Coronary artery (tissue), 2 donors: ENCODE measurements at regions not wholly inside any gene's neighbourhood (a gene's known extent, or its start where the extent isn't known, plus 50 kb on each side); places are given as distances from the start of the nearest gene placed in this dataset.

Experiments
- DNase-seq: peaks from one replicate; pipeline ENCODE4 v3.0.0-alpha.2; 2017; ENCODE audit warnings: low spot score
- H3K27ac ChIP-seq, 2 donors: fragments of 200-600 bp; sonication (generic); one replicate each; pipeline ENCODE4 v1.5.1; 2016 to 2019
- H3K4me3 ChIP-seq: fragments of 200-600 bp; sonication (generic); 2 replicates; pipeline ENCODE4 v1.5.1; 2016; ENCODE audit warnings: mild to moderate bottlenecking, moderate library complexity
- TF ChIP-seq, protein P1 (sequence below): fragments of 200-600 bp; sonication (generic); IDR thresholded peaks from one replicate; pipeline ENCODE4 v1.5.1; 2019; ENCODE audit warnings: antibody characterized with exemption

DNA sequence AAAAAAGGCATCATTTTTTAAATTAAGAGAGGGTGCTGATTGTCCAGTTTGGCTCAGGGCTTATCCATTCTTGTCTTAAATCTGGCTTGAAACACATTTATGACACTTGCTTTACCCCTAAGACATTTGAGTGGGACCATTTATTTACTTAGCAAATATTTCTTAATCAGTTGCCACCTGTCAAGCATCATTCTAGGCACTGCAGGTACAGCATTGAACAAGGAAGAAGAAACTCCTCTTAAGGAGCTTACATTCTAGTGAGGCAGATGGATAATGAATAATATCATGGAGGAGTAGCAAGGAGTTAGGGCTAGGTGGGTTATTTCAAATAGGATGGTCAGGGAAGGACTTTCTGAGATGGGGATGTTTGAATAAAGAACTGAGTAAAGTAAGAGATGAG is 189.8 kb downstream of the UTRN start:
- no peak overlapping the region for H3K27ac ChIP-seq
- no peak overlapping the region for H3K4me3 ChIP-seq
- TF ChIP-seq, protein P1, sequence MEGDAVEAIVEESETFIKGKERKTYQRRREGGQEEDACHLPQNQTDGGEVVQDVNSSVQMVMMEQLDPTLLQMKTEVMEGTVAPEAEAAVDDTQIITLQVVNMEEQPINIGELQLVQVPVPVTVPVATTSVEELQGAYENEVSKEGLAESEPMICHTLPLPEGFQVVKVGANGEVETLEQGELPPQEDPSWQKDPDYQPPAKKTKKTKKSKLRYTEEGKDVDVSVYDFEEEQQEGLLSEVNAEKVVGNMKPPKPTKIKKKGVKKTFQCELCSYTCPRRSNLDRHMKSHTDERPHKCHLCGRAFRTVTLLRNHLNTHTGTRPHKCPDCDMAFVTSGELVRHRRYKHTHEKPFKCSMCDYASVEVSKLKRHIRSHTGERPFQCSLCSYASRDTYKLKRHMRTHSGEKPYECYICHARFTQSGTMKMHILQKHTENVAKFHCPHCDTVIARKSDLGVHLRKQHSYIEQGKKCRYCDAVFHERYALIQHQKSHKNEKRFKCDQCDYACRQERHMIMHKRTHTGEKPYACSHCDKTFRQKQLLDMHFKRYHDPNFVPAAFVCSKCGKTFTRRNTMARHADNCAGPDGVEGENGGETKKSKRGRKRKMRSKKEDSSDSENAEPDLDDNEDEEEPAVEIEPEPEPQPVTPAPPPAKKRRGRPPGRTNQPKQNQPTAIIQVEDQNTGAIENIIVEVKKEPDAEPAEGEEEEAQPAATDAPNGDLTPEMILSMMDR, result no peak

DNA sequence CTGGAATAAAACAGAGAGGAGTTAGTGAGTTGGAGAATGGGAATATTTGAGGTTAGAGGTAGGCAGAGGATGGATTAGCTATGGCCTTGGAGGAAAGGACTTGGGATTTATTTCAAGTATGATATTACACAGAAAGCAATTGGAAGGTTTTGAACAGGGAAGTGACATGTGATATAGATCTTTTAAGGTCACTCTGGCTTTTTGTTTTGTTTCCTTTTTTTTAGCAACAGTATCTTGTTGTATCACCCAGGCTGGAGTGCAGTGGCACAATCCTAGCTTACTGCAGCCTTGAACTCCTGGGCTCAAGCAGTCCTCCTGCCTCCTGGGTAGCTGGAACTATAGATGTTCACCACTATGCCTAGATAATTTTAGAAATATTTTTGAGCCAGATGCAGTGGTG is 190.3 kb downstream of the UTRN start:
- Histone ChIP-seq H3K4me3 (no peak overlapping the region), H3K27ac (no peak overlapping the region)
- DNase-seq, result no peak
- TF ChIP-seq, protein P1, result no peak

More for the DNA sequence above, 189.8 kb downstream of the UTRN start:
- no peak for DNase-seq

DNA sequence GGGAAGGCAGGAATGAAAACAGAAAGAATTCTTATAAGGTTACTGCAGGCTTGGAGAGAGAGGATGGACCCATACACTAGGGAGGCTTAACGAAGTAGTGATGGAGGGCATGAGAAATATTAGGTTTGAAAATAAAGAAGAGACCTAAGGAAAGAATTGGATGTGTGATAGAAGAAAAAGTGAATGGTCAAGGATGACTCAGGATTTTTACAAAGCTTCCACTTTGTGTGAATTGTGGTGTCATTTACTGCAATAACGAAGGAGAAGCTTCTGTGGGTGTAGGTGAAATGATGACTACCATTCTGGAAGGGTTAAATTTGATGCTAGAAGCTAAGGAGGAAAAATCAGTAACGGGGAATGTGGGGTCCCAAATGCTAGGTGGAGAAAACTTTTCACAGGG is 191.2 kb downstream of the UTRN start:
- Histone ChIP-seq H3K27ac (no peak overlapping the region), H3K4me3 (no peak overlapping the region)
- TF ChIP-seq, protein P1, result no peak
- DNase-seq, result no peak

DNA sequence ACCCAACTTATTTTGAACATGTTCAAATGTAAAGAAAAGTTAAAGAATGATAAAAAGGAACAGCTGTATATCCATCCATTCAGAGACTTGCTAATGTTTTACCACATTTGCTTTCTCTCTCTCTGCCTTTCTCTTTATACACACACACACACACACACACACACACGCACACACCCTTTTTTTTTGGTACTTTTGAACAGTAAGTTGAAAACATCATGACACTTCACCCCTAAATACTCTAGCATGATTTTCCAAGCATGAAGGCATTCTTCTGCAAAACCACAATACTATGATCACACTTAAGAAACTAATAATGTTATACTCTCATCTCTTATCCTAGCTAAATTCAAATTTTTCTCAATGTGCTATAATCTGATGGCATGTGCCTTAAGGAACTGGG is 192.3 kb downstream of the UTRN start:
- TF ChIP-seq, protein P1, result no peak
- Histone ChIP-seq H3K27ac (peak overlapping the region in 1 of 2 donors; percentile 59), H3K4me3 (no peak overlapping the region)
- DNase-seq, result no peak

DNA sequence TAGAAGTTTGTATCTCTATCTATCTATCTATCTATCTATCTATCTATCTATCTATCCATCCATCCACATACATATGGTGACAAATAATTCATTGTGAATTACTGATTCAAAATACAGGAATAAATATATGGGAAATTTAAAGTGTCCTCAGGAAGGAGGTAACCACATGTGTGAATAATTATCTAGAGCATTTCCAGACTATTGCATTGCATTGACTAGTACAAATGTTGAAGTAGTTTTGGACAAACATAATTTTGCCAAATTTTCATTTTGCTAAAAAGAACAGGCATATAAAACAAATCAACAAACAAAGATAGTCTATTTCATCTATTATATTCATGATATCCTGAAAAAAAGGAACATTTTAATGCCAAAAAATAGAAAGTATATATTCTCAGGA is 192.7 kb downstream of the UTRN start:
- TF ChIP-seq, protein P1, result no peak
- peak overlapping the region; percentile 46 to 59 for H3K27ac ChIP-seq
- no peak for DNase-seq

DNA sequence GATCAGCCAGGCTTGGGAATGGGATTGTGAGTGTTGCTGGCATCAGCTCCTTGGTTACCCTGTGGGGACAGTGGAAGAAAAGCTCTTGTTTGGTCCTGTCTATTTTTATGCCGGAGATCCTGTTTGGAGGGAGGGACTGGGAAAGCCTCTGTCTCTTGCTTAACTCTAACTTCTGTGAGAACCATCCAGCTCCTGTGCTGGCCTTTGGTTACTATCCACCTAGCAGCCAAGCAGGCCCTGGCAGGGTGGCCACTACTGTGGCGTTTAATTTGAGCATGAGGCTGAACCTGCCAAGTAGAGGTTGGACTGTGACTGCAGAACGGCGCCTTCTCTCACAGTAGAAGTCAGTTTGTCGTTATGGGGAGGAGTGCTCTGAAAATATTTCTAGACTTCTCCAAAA is 193.3 kb downstream of the UTRN start:
- TF ChIP-seq, protein P1, result no peak
- Histone ChIP-seq H3K4me3 (peak overlapping the region; percentile 18), H3K27ac (peak overlapping the region; percentile 46 to 59)
- DNase-seq, result peak; percentile 78

More for the DNA sequence above, 192.7 kb downstream of the UTRN start:
- no peak overlapping the region for H3K4me3 ChIP-seq

DNA sequence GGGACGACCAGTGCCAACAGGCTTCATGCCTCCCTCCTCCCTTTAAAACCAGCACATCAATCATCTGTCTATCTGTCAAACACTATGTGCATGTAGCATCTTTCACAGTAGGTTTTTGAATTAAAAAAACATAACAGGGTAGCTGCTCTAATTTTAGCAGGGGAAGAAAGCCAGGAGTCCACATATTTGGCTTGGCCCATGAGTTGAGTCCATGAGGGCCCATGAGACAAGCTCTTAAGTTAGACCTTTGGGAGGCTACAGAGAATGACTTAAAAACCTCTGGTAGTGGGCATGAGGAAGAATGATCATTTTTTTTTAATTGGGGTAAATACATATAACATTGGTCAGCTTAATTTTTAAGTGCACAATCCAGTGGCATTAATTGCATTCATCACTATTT is 194.9 kb downstream of the UTRN start:
- TF ChIP-seq, protein P1, result no peak
- Histone ChIP-seq H3K4me3 (no peak overlapping the region), H3K27ac (peak overlapping the region; percentile 11 to 40)
- DNase-seq, result no peak
